ENCODE measurements at regions not wholly inside any gene's neighbourhood (a gene's known extent, or its start where the extent isn't known, plus 50 kb on each side); places are given as distances from the start of the nearest gene placed in this dataset.

DNA sequence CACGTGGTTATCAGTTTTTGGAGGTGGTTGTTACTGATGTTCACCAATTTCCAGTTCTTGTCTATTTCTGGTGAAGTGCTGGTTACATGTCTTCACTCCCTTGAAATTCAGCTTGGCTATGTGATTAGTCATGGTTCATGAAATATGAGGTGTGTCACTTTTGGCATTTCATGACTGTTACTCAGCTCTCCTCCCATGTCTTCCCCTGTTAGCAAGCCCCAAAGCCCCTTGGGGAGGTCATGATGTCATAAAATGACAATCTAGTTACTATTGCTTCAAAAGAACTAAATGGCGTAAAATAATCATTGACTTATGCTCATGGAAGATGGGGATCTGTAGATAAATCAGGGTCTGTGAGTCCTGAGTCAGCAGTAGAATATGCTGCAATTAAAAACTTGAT, 425.1 kb downstream of the SETD4 start:
- no peak for DNase-seq

DNA sequence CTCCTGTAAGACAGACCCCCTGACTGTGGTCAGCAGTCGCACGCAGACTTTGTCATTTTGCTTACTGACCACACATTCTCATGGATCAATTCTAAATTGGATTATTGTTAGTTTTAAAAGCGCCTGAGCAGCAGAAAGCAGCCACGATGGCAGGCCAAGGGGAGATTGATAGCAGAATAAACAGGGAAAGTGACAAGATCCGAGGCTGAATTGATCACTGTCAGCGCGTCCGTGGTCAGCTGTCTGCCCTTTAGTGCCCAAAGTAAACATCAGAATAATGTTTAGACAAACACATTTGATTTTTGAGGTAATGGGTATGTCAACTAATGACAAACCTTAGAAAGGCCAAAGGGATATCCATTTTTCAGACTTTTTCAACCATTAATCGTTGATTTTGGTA, 426.8 kb downstream of the SETD4 start:
- DNase-seq = no peak

DNA sequence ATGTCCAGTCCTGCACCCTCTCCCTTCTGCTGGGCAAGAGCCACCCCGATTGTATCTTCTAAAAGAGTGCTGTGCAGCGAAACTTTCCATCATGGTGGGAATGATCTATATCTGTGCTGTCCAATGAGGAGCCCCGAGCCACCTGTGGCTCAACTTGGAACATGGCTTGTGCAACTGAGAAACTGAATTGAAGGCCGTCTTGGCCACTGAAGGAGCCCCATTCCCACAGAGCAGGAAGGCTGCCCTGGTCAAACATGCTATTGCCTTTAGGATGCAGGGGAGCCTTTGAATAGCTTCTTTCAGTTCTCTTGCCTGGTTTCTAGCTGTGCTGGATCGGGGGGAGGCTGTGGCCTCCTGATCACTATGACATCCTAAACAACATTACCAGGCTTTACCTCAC, 427.6 kb downstream of the SETD4 start:
- DNase-seq = no peak

DNA sequence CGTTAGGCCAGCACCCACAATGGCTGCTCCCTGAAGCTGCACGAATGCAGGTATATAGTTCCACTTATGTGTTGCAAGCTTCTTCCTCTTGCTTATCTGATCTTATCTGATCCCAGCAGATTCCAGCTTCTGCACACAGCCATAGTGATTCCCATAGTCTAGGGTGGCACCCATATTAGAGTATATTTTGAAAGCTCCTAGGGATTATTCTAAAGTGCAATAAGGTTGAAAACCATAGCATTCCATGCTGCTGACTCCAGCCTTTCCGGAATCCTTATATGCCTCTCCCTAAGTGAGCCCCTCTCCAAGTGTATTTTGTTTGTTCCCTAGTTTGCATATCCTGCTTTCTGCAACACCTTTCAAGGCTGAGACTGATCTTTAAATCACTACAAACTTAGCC, 432.0 kb downstream of the SETD4 start:
- no peak for DNase-seq

DNA sequence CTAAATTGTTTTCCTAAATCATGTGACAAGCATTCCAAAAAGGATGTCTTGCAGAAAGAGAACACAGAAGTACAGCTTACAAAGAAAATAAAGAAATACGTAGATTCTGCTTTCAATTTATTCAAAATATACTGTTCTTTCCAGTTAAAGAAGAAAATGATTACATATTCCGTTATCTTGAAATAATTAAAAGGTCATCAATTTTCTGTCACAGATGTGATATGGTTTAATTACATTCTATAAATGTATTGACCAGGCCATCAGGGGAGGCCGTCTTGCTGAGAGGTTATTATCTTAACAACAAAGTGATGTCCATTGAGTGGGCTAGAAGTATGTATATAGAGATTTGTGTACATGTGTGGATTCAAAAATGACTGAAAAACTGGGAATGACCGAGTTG, 432.9 kb downstream of the SETD4 start:
- no peak for DNase-seq

DNA sequence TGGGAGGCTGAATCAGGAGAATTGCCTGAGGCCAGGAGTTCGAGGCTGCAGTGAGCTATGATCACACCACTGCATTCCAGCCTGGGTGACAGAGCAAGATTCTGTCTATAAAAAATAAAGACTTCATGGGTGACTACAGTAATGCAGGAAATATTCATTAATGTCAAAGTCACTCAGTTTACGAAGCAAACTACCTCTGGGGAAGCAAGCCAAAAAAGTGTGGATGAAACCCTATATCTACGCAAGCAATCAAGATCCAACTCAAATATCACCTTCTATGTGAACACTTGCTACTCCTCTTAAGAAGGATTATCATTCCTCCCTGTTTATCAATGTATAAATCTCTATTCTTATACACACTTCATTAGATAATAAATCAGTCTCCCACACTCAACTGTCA, 434.8 kb downstream of the SETD4 start:
- DNase-seq = no peak

DNA sequence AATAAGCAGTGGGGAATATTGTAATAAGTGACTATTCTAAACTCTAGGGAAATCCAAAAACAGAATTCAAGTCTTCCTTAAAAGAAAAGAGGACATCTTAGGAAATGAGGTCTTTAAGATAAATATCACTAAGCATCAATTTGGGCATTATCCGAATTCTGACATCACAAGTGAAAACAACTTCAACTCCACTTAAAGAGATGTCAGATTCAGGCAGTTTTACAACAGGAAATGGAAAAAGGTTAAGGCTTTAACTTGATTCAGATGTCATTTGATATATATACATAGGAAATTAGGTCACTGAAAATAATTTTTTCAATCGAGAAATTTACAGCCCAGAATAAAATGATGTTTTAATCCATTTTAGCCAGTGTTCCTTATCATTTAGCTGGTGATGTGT, 435.4 kb downstream of the SETD4 start:
- no peak for DNase-seq

DNA sequence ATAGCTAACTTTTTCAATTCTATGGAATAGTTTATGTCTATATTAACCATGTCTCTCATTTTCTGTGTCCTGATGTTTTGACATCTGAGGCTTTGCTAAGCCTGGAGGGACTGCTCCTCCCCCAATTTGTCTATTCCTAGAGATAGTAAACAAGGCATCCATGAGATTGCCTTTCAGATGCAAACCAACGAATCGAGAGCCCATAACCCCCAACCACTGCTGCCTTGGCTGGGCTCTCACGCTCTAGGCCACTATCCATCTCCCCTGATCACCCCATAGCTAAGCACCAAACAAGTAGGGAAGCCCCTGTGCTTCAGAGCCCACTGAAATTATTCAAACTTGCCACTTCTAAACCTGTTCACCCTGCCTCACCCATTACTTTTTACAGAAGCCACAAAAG, 437.7 kb downstream of the SETD4 start:
- DNase-seq = no peak

DNA sequence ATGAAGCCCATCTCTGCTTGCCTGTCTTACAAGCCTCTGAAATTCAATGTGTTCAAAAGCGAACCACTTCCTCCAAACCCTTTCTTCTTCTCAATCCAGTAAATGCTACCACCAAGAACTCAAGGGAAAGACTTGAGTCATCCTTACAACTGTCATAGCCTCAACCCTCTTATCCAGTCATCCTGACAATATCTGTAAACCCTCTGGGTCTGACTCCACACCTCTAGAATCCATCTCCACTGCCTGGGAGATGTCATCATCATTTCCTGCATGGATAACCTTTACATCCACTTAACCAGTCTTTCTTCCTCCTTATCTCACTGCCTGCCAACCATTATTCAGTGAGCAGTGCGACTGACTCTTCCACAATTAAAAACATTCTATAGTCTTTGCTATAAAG, 441.1 kb downstream of the SETD4 start:
- no peak for DNase-seq

DNA sequence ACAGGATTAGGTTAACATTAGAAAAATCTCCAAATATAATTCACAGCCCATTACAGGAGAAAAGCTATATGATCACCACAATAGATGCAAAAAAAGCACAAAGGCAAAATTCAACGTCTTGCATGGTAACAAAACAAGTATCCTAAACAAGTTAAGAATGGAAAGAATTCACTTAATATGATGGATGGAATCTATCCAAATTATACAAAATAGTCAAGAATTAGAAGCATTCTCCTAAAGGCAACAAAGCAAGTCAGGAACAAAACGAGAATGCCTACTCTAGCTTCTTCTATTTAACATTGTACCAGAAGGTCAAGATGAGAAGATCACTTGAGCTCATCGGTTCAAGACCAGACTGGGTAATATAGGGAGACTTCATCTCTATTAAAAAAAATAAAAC, 442.8 kb downstream of the SETD4 start:
- no peak for DNase-seq

DNA sequence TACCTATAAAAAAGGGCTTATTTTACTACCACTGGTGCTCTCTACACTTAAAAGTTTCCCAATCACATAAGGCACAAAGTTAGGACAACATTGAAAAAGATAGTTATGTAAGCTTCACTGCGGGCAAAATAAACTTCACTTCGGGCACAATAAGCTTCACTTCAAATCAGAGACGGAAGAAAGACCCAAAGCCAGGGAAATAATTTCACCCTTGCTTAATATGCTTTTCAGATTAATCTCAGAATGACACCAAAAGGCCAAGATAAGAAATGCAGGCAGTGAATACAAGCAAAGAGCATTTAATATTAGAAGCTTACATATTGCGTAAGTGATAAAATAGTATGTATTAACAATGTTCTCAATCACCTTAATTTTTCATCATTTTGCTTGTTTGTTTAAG, 444.2 kb downstream of the SETD4 start:
- DNase-seq = no peak

DNA sequence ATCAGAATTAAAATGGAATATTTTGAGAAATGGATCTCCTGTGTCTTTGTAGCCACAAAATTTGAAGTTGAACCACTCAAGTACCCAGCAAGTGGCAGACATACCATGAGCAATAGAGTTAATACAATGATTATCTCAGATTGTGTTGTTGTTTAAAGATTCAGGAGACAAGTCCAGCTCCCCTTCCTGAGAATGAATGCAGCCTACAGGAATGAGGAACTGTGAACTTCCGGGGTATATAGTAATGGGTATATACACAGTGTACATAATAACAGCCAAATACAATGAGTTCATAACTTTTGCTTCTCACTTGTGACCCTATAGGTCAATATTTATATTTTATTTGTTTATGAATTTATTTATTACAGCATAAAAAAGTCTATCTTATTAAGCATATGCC, 445.0 kb downstream of the SETD4 start:
- no peak for DNase-seq

DNA sequence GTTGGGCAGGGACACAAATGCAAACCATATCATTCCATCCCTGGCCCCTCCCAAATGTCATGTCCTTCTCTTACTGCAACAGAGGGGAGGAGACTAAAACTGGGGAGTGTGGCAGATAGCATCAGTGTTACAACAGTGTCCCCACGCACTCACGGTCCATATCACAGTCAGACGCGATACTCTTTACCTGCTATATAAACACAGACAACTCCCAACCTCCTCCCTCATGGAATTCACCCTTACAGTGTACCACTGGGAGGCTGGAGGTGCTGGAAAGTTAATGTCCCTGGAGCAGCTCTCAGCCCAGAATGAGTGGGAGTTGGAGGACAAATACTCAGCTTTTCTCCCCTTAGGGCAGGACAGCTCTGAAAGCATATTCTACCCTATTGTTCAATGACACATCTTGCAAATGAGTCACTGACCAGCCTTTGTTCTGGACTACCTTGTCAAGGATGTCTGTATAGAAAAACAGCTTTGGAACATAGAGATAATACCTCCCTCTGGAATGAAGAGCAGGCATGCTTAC, 445.9 kb downstream of the SETD4 start:
- no peak for DNase-seq

DNA sequence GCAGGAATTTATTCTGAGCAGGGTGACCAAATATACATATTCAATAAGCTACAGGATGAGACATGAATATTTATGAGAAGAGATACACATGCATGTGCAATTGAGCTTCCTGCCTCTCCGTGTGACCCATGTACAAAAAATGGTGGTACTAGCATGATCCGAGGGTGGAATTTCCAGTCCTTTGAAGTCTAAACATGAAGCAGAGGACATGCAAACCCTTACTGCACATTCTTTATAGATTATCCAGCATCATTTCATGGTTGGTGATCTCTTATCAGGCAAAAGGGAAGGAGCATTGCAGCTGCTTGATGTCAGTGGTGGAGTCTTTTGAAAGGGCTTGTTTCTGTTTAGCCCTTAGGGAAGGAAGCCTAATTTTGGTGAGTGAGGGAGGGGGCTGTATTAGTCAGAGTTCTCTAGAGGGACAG, 448.6 kb downstream of the SETD4 start:
- no peak for DNase-seq

DNA sequence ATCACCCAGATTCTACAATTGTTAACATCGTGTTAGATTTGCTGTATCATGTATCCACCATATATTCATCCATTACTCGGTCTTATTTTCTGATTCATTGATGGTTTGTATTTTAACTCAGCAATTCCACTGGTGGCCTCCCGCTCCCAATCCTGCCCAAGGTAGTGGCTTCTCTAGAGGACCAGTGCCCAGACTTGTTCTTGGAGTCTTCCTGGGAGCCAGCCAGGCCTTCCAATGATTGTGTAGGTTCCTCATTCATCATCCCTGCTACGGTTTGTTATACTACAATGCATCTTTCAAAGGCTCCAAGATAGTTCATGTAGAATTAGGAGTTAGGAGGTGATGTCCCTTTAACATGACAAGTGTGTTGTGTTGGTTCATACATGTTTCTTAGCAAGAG, 451.1 kb downstream of the SETD4 start:
- DNase-seq = no peak

DNA sequence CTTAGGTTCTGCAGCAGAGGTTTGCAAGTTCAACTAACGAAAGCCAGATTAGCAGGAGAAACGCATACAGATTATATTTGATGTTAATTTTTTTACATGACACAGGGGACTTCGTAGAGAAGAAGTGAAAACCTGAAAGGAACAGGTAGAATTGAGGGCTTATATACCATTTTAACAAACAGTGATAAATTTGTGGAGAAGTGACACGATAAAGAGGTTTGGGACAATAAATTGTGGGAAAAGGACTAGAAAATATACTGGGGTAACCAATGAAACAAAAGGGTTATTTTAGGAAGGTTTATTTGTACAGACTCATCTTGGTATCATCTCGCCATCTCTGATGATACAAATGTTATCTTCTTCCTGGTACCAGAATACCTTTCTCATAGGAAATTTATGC, 452.9 kb downstream of the SETD4 start:
- no peak for DNase-seq

DNA sequence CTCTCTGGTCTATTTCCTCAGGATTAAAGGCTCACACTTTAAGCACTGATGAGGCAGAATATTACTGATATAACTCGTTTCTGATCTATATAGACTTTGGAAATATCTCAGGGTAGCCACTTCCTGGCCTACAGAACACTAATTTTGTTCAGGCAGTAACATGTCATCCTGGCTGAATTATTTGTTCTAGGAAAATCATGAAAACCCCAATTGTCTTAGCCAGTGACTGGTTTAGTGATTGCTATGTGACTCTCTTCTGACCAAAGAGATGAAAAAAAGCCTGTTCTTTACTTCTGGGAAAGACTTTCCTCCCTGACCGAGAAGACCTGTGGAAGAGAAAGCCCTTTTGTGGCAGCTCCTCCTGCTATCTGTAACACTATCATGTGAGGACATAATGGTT, 453.7 kb downstream of the SETD4 start:
- no peak for DNase-seq

DNA sequence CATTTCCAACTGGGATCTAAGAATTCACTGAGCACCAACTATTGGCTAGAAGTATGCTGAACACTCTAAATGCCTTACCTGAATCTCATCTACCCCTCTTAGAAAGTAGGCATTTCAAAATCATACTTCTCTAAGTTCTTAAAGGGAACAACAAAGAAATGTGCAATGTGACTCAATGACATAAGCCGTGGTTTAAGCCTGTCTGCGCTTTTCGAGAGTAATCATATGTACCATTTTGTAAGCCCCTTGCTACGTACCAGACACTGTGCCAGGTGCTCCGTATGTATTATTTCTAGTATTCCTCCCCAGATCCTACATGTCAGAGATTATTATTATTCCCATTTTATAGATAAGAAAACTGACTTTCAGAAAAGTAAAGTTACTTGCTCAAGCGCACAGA, 454.2 kb downstream of the SETD4 start:
- DNase-seq = no peak

DNA sequence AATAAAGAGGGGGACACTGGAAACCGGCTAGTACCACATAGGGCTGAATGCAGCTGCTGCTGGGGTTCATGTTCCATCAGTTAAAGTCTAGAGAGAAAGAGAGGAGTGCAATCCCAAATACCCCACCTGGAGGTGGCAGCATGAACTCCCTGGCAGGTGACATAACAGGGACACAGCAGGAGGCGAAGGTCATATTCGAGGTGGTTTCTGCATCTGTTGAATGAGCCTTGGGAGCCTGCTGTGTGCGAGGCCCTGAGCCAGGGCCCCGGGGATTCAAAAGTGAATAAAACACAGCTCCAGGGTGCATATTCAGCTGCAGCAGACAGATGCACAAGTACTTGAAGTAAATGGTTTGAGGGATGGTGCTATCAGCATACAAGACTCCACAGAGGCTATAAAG, 456.8 kb downstream of the SETD4 start:
- DNase-seq = no peak

DNA sequence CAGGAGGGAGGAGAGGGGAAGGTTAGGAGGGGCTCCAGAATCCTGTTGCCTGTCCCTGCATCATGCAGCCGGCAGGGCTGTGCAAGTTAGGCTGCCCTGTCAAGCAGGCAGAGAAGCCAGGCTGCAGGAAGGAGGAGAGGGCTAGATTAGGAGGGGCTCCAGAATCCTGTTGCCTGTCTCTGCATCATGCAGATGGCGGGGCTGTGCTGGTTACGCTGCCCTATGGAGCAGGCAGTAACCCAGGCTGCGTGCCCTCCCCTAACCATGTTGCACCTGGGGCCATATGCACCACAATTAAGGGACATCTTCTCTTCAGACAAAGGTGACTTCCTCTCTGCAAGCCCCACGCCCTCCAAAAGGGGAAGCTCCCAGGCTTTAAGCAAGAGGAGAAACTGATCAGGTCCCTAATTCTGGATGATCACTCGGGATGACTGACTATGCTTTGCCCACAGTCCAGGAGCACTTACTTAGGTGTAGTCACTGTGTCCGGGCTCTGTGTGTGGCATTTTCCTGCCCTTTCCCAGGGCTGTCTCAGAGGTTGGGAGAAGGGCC, 457.4 kb downstream of the SETD4 start:
- no peak for DNase-seq

DNA sequence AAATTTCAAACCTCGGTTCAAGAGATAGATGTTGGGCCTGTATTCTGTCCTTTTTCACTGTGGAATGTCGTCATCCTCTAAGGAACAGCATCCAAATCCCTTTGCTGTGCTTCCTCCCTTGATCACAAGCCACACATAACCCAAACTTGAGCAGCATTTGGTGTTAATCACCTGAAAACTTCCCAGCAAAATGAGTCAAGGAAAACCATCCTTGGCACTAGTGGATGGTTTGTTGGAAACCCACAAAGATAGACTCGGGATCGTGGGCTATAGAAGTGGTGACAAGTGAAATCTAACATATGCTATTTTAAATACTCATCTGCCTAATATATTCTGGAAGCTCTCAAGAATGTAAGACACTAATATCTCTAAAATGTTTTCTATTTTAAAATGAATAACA, 459.1 kb downstream of the SETD4 start:
- DNase-seq = no peak

DNA sequence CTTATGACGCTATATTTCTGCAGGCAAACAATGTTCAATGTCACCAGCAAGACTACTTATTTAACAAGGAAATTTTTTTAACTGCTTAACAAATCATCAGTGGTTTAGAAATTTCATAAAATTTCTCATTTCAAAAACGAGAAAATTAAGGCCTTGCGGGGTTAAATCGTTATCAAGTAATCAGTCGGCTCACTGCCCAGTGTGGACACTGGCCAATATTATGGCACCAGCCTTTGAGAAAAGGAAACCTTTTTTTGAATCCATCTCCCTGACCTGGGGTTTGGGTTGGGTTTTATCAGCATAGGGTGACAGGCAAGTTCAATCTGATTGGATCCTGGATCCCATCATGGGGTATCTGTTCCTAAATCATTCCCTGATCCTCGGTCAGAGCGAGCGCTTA, 461.2 kb downstream of the SETD4 start:
- no peak for DNase-seq

DNA sequence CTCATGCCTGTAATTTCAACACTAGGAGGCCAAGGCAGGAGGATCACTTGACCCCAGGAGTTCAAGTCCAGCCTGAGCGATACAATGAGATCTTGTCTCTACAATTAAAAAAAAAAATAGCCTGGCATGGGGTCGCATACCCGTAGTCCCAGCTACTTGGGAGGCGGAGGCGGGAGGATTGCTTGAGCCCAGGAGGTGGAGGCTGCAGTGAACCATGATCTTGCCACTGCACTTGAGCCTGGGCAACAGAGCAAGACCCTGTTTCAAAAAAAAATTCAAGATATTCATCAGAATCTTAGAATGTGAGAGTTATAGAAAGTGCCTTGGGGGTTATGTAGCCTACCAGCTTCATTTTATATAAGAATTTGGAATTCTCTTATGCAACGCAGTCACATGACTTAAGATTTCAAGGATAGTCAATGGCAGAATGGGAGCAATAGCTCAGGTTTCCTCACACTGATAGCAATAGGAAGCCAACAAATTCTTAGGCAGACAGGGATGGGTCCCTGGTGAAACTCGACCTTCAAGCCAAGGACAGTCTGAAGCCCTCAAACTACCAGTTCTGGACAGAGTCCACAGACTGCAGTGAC, 462.5 kb downstream of the SETD4 start:
- no peak for DNase-seq

DNA sequence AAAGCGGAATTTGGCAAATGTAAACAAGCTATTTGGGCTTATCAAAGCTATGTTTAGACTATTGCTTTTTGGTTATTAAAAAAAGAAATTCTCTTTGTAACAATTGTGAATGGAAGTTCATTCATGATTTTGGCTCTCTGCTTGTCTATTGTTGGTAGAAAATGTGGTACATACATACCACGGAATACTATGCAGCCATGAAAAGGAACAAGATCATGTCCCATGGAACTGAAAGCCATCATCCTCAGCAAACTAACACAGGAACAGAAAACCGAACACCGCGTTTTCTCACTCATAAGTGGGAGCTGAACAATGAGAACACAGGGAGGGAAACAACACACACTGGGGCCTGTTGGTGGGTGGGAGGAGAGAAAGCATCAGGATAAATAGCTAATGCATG, 465.4 kb downstream of the SETD4 start:
- DNase-seq = no peak

DNA sequence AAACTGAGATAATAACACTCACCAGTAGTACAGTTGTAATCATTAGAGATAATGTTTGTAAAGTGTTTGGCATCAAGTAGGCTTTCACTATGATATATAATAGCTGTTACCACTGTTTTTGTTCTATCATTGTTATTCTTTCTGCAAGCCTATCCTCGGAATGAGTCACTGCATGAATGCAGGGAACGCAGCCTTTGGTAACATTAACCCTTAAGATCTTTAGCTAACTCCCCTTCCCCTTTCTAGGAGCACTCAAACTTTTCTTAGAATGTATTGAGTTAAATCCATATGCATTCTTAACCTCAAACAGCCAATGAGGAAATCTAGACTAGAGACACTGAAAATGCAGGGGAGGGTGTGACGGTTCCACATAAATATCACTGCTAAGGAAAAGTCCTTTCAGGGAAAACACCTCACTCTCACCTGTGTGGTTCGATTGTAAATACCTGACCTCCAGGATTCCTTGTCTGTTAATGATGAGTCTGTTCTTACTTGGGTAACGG, 467.3 kb downstream of the SETD4 start:
- DNase-seq = no peak

Measured in effector CD8-positive, alpha-beta T cell (primary cell).